Motor neuron (in vitro differentiated cells): ENCODE measurements at regions not wholly inside any gene's neighbourhood (a gene's known extent, or its start where the extent isn't known, plus 50 kb on each side); places are given as distances from the start of the nearest gene placed in this dataset.
A peak's percentile ranks its signal among the peaks of the same experiment; 100 is the strongest.
"Not testable (repeated sequence)": the region's sequence is repeated elsewhere in the genome, so short reads cannot be mapped to it uniquely, and the experiment has no call there.

Experiments
- ATAC-seq, 8 experiments: fragments of 200-7000 bp; cut with Tn5 transposase; replicated peaks in 6 of 8; 2 replicates each; pipeline ENCODE4 v1.8.0; 2021; ENCODE audit warnings: mild to moderate bottlenecking in 8 of 8, moderate library complexity in 8 of 8
- H3K27ac ChIP-seq, 2 donors: fragments of 250-450 bp; sonication (Bioruptor Pico); 2 replicates each; pipeline ENCODE4 v1.9.0; 2021; ENCODE audit warnings: antibody characterized with exemption in 2 of 2, mild to moderate bottlenecking in 2 of 2, moderate library complexity in 1 of 2
- H3K4me1 ChIP-seq, 2 donors: fragments of 250-450 bp; sonication (Bioruptor Pico); replicated peaks in 1 of 2; 2 replicates each; pipeline ENCODE4 v1.6.1; 2021; ENCODE audit warnings: antibody characterized with exemption in 2 of 2, mild to moderate bottlenecking in 2 of 2, moderate library complexity in 1 of 2
- H3K4me3 ChIP-seq, 5 donors: fragments of 250-450 bp; sonication (Bioruptor Pico); 2 replicates each; pipeline ENCODE4 v1.9.0; 2021; ENCODE audit warnings: antibody characterized with exemption in 5 of 5, mild to moderate bottlenecking in 5 of 5, moderate library complexity in 4 of 5
- WGBS, 10 experiments: fragments of 450-650 bp; shearing (Covaris generic); methylation state at CpG; one replicate each; pipeline ENCODE4 v1.0.0; 2022; 5-methylcytosine and 5-hydroxymethylcytosine counted together
- in situ Hi-C, 9 experiments: fragments of 400-800 bp; cut with MboI; loops; one replicate each; pipeline ENCODE4 v1.15.0; 2021; ENCODE audit warnings: low sequenced_read_pairs in 9 of 9, low pct_unique_long_range_greater_than_20kb in 2 of 9; ENCODE audit not compliant: unreplicated experiment in 9 of 9

DNA sequence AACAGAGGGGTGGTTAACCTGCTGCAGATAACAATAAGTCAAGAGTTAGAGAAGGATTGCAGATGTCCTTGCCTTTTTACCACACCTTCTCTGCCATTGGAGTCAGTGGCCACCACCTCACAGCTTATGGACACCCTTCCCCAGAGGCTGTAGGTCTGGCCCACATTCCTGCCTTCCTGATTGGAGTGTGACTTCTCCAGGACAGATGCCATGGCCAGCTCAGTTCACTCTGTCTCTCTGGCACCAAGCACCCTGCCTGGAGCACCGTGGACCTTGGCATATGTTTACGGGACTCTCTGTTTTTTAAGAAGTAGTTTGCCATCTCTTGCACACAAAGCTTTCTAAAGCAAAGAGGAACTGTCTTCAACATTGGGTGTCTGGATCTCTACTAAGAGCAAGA, 323.8 kb downstream of the BCL2L11 start:
- ATAC-seq, in situ Hi-C loops, H3K4me3 ChIP-seq, H3K27ac ChIP-seq, H3K4me1 ChIP-seq: not testable (repeated sequence)
- WGBS, 10 experiments: no CpG with 5 or more reads among the region's 2 CpGs

- no CpG with 5 or more reads among the region's 7 CpGs for WGBS, 10 experiments
- H3K4me1 ChIP-seq, in situ Hi-C loops, H3K4me3 ChIP-seq, H3K27ac ChIP-seq: not testable (repeated sequence)
- ATAC-seq: peak in 3 of 8 experiments; percentile 21 to 36 (median 34)
Observed at GRCh38 chr2:111445191-111445929, 324.6 kb downstream of the BCL2L11 start.

GRCh38 chr2:111445941-111446340, 325.2 kb downstream of the BCL2L11 start:
- ATAC-seq: peak in 1 of 8 experiments; percentile 19
- no CpG with 5 or more reads among the region's 10 CpGs for WGBS, 10 experiments
- H3K27ac ChIP-seq, in situ Hi-C loops, H3K4me3 ChIP-seq, H3K4me1 ChIP-seq: not testable (repeated sequence)

- ATAC-seq, H3K4me3 ChIP-seq, H3K4me1 ChIP-seq, H3K27ac ChIP-seq, in situ Hi-C loops: not testable (repeated sequence)
- no CpG with 5 or more reads among the region's 5 CpGs for WGBS, 10 experiments
Observed at GRCh38 chr2:111447482-111447881, 326.8 kb downstream of the BCL2L11 start.

DNA sequence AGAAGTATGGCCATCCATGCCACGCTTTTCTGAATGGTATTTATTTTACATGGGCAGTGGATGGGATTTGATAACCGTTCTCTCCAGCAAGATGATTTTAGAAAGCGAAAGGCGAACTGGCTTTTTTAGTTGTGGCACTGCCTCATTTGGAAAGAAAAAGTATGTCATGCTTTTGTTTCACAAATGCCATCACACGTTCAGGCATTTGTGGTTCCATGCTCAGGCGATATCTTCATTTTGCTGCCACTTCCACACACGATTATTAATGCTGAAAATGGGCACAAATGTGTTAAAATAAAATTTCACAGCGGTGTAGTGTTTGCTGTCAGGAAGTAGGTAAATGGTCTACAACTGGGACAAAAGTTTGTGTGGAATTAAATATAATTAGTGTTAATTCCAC, 328.1 kb downstream of the BCL2L11 start:
- H3K4me1 ChIP-seq, H3K27ac ChIP-seq, ATAC-seq, H3K4me3 ChIP-seq, in situ Hi-C loops: not testable (repeated sequence)
- no CpG with 5 or more reads among the region's 8 CpGs for WGBS, 10 experiments

DNA sequence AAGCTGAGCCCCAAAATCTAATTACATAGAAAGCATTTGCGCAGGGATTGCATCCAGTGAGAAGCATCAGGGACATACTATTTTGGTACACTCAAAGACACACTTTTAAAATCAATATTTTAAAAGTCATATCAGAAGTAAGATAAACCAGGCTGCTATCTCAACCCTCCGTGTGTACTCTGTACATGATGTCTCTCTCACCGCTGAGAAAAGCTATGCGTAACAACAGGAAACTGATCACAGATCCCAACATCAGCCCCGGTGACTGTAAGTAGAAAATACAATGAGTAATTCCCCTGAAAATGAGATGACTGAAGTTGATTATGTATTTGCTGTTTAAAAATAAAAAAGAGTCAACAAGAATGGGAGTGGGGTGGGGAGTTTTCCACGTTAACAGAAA, 329.8 kb downstream of the BCL2L11 start:
- H3K4me1 ChIP-seq, ATAC-seq, H3K4me3 ChIP-seq, in situ Hi-C loops, H3K27ac ChIP-seq: not testable (repeated sequence)
- no CpG with 5 or more reads among the region's 6 CpGs for WGBS, 10 experiments

- H3K4me3 ChIP-seq, H3K27ac ChIP-seq, H3K4me1 ChIP-seq, ATAC-seq, in situ Hi-C loops: not testable (repeated sequence)
- no CpG with 5 or more reads among the region's 9 CpGs for WGBS, 10 experiments
Observed at GRCh38 chr2:111451692-111452199, 331.0 kb downstream of the BCL2L11 start.

DNA sequence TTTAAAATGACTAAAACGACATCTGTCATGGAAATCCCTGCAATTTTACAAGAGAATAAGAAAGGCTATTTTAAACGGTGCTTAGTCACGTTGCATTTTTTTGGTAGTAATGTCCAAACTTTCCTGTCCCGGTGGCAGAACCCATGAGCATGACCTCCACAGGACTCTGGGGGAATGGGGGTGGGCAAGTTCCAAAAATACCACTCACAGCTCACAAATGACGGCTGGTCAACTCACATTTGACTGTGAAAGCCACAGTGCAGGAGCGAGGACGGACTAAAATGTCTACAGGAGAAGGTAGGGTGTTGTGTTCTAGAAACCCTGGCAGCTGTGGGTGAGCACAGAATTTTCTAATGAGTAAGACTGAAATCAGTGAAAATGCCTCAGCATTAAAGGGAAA, 331.5 kb downstream of the BCL2L11 start:
- H3K27ac ChIP-seq, in situ Hi-C loops, H3K4me3 ChIP-seq, H3K4me1 ChIP-seq, ATAC-seq: not testable (repeated sequence)
- WGBS, 10 experiments: no CpG with 5 or more reads among the region's 7 CpGs

DNA sequence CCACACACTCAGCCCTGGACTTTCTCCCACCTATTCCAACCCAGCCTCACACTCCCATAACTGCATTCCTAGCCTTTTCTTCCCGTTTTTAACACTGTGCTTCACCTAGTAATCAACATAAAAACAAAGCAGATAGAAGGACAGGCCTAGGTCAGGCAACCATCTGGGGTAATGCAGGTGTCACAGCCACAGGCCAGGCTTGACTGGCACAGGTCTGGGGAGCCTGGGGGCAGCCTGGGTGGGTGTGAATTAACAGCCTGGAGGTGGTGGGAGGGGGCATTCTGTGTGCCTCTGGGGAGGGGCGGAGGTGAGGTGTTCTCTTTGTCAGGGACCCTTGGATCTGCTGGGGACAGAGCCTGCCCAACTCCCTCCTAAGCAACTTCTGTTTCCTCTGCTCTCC, 332.6 kb downstream of the BCL2L11 start:
- H3K4me1 ChIP-seq, H3K4me3 ChIP-seq, in situ Hi-C loops, H3K27ac ChIP-seq: not testable (repeated sequence)
- no CpG with 5 or more reads among the region's 2 CpGs for WGBS, 10 experiments
- peak in 1 of 8 experiments; percentile 7 for ATAC-seq

- in situ Hi-C loops, H3K27ac ChIP-seq, H3K4me3 ChIP-seq, H3K4me1 ChIP-seq: not testable (repeated sequence)
- peak in 4 of 8 experiments; percentile 8 to 43 (median 13) for ATAC-seq
- no CpG with 5 or more reads among the region's 2 CpGs for WGBS, 10 experiments
Observed at GRCh38 chr2:111453816-111454215, 333.1 kb downstream of the BCL2L11 start.

GRCh38 chr2:111454404-111454803, 333.7 kb downstream of the BCL2L11 start:
- peak; percentile 88 to 100 (median 100) for ATAC-seq
- in situ Hi-C loops, H3K4me1 ChIP-seq, H3K27ac ChIP-seq, H3K4me3 ChIP-seq: not testable (repeated sequence)
- no CpG with 5 or more reads among the region's 1 CpG for WGBS, 10 experiments

GRCh38 chr2:111455016-111456015, 334.6 kb downstream of the BCL2L11 start:
- H3K4me3 ChIP-seq, in situ Hi-C loops, H3K27ac ChIP-seq, H3K4me1 ChIP-seq: not testable (repeated sequence)
- 20 to 100% (median 81%) methylated on average over 1 to 3 of the region's 9 CpGs; no CpG with 5 or more reads in 3 of the 10 experiments for WGBS, 10 experiments
- peak in 3 of 8 experiments; percentile 12 to 39 (median 33) for ATAC-seq

DNA sequence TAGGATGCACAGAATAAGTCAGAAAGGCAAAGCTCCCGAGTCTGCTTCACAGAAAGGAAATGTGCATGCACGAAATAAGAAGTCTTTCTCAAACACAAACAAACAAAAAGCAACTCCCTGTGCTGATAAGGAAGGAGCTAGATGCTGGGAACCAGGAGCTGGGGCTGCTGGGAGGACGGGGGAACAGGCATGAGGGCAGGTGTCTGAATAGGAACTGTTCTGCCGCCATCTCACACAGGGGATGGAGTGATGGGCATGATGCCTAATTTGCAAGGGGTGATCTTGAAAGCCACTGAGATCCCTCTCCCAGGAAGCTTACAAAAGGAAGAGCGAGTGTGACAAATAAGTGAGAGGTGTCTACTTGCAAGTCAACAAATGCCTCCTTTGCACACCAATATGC, 336.5 kb downstream of the BCL2L11 start:
- H3K4me1 ChIP-seq, in situ Hi-C loops, H3K4me3 ChIP-seq, H3K27ac ChIP-seq, ATAC-seq: not testable (repeated sequence)
- no CpG with 5 or more reads among the region's 5 CpGs for WGBS, 10 experiments
